Ishikawa (cell line): ENCODE measurements at regions not wholly inside any gene's neighbourhood (a gene's known extent, or its start where the extent isn't known, plus 50 kb on each side); places are given as distances from the start of the nearest gene placed in this dataset.

Experiments used
- CEBPB ChIP-seq: IDR thresholded peaks from 2 replicates; pipeline ENCODE4 v1.6.1; 2012
- CREB1 ChIP-seq: IDR thresholded peaks from 2 replicates; pipeline ENCODE4 v1.6.1; 2012; ENCODE audit warnings: low read depth
- EP300 ChIP-seq: IDR thresholded peaks from 2 replicates; pipeline ENCODE4 v1.6.1; 2012; ENCODE audit warnings: borderline replicate concordance
- FOXM1 ChIP-seq: IDR thresholded peaks from 2 replicates; pipeline ENCODE4 v1.6.1; 2012; ENCODE audit warnings: low read depth, borderline replicate concordance
- NFIC ChIP-seq: IDR thresholded peaks from 2 replicates; pipeline ENCODE4 v1.6.1; 2012
- RAD21 ChIP-seq: IDR thresholded peaks from 2 replicates; pipeline ENCODE4 v1.6.1; 2012; ENCODE audit warnings: low read depth
- REST ChIP-seq: IDR thresholded peaks from 2 replicates; pipeline ENCODE4 v1.6.1; 2012; ENCODE audit warnings: low read depth, mild to moderate bottlenecking
- TAF1 ChIP-seq: IDR thresholded peaks from 2 replicates; pipeline ENCODE4 v1.6.1; 2012; ENCODE audit warnings: low read depth, mild to moderate bottlenecking
- USF1 ChIP-seq: IDR thresholded peaks from 2 replicates; pipeline ENCODE4 v1.6.1; 2012
- TF ChIP-seq, protein P1 (sequence below): IDR thresholded peaks from 2 replicates; pipeline ENCODE4 v1.6.1; 2012

- no peak for TF ChIP-seq NFIC
- no peak for TF ChIP-seq CREB1
- TF ChIP-seq REST, result no peak
- TF ChIP-seq CEBPB, result no peak
- TF ChIP-seq FOXM1, result no peak
- no peak for TF ChIP-seq EP300
- TF ChIP-seq RAD21, result no peak
- TF ChIP-seq, protein P1, sequence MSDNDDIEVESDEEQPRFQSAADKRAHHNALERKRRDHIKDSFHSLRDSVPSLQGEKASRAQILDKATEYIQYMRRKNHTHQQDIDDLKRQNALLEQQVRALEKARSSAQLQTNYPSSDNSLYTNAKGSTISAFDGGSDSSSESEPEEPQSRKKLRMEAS, result no peak
- no peak for TF ChIP-seq TAF1
- TF ChIP-seq USF1, result no peak
Observed at GRCh38 chr2:187271825-187272224, 176.2 kb downstream of the CALCRL start.
